ENCODE measurements at regions not wholly inside any gene's neighbourhood (a gene's known extent, or its start where the extent isn't known, plus 50 kb on each side); places are given as distances from the start of the nearest gene placed in this dataset.

GRCh38 chr13:104321756-104322155, 1255.5 kb upstream of the SLC10A2 start:
- DNase-seq = no peak

DNA sequence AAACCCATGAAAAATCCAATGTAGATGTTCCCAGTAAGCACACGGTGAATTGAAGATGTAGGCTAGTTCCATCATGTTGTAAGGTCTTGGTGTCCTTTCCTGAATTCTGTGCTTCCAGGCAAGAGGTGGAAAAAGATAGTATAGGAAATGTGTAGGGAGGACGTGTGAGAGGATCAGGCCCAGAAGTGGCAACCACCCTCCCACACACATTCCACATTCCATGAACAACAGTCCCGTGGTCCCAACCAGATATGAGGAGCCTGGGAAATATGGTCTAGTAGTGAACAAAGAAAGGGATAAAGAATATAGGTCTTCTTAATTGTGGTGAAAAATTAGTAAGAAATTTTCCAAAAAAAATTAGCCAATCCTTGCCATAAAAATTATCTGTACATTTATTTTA, 1254.2 kb upstream of the SLC10A2 start:
- no peak for DNase-seq

DNA sequence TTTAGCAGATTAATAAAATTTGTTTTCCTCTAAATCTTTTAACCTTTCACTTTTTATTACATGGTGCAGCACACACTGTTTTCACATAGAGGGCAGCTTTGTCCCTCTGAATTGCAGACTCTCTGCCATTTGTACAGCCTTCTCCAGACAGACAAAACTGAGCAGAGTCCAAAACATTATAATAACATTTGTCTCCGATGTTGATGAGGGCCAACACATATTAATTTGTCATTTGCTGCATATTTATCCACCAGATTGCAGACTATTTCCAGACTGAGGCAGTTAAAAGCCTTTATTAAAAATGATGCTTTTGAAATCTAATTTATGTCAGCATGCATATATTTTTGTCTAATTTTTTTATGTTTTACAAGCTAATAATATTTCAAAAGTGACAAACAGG, 1251.9 kb upstream of the SLC10A2 start:
- no peak for DNase-seq

GRCh38 chr13:104315606-104316005, 1249.4 kb upstream of the SLC10A2 start:
- DNase-seq = no peak

GRCh38 chr13:104314926-104315535, 1248.8 kb upstream of the SLC10A2 start:
- DNase-seq = no peak

GRCh38 chr13:104314321-104314720, 1248.1 kb upstream of the SLC10A2 start:
- no peak for DNase-seq

- no peak for DNase-seq
Observed at GRCh38 chr13:104310861-104311260, 1244.6 kb upstream of the SLC10A2 start.

- no peak for DNase-seq
Observed at GRCh38 chr13:104309431-104309830, 1243.2 kb upstream of the SLC10A2 start.

DNA sequence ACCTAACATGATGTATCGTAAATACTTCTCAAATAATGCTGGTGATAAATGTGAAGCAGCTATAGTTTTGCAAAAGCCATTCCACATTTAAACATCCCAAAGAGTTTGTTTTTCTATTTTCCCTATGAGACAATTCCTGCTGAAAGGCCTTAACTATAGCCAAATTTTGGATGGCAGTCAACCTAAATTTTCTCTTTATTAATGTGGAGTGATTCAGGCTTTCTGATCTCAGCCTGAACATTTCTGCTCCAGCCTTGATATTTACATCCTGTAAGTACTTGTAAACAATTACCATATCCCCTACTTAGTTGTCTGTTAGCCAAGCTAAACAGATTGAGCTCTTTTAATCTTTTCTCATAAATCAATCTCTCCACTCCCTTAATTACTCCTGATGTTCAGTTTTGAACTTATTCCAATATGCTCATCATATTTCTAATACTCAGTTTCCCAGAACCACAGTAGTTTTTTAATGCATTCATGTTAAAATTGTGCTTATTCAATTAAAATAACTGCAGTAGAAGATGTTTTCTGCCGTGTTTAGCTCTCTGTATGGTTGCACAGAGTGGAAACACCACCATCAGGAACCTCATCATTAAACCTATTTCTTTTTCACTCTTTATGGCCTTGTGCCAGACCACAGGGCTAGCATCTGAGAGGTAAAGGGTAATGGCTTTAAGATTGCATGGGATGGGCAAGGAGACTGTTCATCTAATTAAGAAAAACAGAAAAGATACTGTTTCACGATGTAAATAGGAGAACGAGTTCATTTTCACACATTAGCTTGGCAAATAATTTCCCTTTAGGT, 1235.2 kb upstream of the SLC10A2 start:
- no peak for DNase-seq

GRCh38 chr13:104297075-104297474, 1230.9 kb upstream of the SLC10A2 start:
- DNase-seq = no peak

DNA sequence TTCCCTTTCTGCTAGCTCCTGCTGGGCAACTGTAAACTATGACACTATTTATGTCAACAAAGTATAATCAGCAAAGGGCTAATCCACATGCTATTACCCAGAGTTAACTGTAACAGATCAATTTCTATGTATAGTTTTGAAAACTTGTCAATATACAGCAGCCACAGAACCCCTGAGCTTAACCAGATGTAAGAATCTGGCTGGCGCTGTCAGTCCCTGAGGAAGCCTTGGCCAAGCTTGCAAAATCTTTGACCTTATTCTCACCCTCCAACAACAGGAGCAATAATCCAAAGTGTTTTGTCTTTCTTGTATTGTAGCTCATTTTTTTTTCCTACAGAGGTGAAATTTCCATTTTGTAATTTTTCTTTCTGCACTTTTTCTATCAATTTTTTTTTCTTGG, 1230.1 kb upstream of the SLC10A2 start:
- no peak for DNase-seq

DNA sequence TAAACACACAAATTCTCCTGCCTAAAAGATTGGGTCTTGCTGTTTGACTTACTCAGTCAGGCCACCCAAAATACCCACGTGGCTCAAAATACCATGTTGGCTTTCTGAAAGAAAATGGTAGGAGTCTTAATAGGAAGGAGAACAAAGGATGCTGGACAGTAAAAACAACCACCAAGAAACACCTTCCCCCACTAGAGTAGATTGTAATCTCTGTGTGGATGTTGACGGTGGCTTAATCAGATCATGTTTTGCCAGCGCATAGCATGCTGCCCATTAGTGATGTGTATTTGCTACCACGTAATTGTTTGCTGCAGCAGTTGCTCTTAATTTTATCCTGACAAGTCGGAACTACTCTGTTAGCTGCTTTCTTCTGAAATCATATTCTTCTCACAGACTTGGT, 1229.3 kb upstream of the SLC10A2 start:
- DNase-seq = no peak

GRCh38 chr13:104289400-104289799, 1223.2 kb upstream of the SLC10A2 start:
- DNase-seq = no peak

- no peak for DNase-seq
Observed at GRCh38 chr13:104288496-104288895, 1222.3 kb upstream of the SLC10A2 start.

GRCh38 chr13:104286566-104287290, 1220.5 kb upstream of the SLC10A2 start:
- DNase-seq = no peak

- no peak for DNase-seq
Observed at GRCh38 chr13:104281910-104282309, 1215.7 kb upstream of the SLC10A2 start.

- no peak for DNase-seq
Observed at GRCh38 chr13:104270731-104271130, 1204.5 kb upstream of the SLC10A2 start.

DNA sequence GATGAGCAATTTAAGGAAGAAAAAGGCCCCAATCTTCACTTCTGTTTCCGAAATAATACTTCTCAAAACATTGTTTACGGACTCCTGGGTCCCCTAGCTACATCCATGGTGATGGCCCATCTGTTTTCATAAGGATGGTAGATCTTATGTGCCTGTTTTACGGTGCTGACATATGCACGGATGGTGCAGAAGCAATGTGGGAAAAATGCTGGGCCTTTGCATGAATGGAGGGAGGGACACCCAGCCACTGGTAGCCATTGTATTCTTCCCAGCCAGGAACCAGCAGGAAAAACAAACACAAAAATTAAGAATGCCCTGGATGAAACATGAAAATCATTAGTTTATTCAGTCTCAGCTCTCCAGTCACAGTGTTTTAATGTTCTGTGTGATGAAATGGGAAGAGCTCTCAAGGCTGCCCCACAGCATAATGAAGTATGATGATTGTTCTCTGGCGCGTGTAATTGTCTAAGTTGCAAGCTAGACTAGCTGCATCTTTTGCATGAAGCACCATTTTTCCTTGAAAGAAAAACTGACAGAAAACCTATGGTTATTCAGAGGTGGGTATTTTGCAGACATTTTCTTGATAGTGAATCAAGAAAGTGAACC, 1201.1 kb upstream of the SLC10A2 start:
- no peak for DNase-seq

- no peak for DNase-seq
Observed at GRCh38 chr13:104256701-104257100, 1190.5 kb upstream of the SLC10A2 start.

DNA sequence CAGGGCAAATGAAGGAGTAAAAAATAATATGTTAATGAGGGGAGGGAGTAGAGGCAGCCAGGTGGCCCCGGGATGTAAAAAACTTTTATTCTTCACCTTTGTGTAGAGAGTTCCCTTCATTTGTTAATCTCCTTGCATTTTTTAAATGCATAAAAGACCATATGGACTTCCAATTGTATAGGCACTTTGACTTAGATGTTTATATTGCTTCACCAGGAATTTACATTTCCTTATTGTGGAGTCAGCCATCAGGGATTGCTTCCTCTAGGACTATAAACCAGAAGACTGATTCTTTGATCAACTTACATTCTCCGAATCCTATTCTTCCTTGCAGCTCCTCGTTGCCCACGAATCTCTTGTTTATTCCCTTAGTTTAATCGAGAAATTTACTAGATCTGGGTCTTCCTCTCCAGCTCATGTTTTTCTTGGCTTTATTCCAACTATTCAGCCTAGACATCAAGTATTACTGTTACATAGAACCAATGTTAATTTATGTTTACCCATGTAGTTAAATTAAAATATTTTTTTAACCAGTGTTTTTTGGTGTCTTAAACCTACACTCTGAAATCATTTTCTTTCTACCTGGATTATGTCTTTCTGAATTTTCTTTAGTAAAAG, 1187.0 kb upstream of the SLC10A2 start:
- peak; percentile 18 for DNase-seq

DNA sequence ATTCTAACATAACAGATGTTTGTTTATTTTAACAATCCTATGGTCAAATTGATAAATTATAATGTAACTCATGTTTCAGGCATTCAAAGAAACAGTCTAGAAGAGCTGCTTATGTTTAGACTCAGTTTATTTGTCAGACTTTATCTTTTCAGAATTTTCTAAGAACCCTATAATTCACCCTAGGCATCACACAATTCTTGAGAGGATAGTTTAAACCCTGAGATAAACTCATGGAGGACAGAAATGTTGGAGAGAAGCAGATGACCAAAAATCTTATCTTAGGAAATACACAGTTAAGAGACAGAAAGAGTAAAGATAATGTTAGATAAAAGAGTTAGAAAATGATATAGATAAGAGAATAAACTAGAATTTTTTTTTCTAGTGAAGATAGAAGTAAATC, 1185.7 kb upstream of the SLC10A2 start:
- DNase-seq = no peak

DNA sequence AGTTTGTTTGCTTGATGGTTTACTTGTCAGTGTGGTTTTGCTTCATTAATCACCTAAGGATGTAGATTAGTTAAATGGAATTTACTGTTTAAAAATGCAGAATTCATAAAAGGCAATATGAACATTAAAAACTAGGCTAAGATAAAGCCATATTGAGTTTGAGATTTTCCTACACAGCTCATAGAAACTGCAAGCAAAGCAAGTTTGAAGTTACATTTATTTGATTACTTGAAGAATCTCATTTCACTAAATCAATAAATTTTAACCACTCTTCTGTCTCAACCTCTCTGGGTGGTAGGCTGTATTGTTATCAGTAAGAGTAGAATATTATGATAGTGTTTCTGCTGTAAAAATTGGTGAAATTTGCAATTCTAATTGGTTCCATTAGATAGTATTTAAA, 1180.7 kb upstream of the SLC10A2 start:
- DNase-seq = no peak

GRCh38 chr13:104206450-104207044, 1140.3 kb upstream of the SLC10A2 start:
- peak; percentile 19 for DNase-seq

Measured in DMS153 (cell line).